ENCODE measurements at regions not wholly inside any gene's neighbourhood (a gene's known extent, or its start where the extent isn't known, plus 50 kb on each side); places are given as distances from the start of the nearest gene placed in this dataset.

DNA sequence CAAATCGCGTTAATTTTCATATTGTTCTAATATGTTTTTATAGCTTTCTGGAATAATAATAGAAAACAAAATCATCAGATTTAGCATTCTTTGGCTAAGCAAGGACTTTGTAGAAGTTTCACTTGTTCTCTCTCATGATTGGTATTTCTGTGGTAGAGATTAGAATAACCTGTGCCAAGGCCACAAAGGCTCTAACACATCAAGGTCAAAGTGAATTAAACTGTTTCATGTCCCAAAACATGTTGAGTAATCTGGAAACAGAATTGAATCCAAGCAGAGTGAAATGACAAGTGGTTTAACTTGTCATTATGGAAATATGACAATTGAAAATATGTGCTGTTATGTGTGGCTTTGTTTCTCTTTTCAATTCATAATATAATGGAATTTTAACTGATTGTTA lies 617.4 kb downstream of the CCDC85A start:
- no peak overlapping the region for H3K4me3 ChIP-seq (ENCODE audit: low read depth, low read length)
- TF ChIP-seq, protein P1, sequence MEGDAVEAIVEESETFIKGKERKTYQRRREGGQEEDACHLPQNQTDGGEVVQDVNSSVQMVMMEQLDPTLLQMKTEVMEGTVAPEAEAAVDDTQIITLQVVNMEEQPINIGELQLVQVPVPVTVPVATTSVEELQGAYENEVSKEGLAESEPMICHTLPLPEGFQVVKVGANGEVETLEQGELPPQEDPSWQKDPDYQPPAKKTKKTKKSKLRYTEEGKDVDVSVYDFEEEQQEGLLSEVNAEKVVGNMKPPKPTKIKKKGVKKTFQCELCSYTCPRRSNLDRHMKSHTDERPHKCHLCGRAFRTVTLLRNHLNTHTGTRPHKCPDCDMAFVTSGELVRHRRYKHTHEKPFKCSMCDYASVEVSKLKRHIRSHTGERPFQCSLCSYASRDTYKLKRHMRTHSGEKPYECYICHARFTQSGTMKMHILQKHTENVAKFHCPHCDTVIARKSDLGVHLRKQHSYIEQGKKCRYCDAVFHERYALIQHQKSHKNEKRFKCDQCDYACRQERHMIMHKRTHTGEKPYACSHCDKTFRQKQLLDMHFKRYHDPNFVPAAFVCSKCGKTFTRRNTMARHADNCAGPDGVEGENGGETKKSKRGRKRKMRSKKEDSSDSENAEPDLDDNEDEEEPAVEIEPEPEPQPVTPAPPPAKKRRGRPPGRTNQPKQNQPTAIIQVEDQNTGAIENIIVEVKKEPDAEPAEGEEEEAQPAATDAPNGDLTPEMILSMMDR (IDR thresholded peaks at IDR 0.05; ENCODE audit: low read depth, low read length) = no peak
- no peak for DNase-seq (ENCODE audit: low read depth, low spot score)
- in situ Hi-C loops (cut with HindIII; ENCODE audit: low sequenced_read_pairs) = no loop called here

DNA sequence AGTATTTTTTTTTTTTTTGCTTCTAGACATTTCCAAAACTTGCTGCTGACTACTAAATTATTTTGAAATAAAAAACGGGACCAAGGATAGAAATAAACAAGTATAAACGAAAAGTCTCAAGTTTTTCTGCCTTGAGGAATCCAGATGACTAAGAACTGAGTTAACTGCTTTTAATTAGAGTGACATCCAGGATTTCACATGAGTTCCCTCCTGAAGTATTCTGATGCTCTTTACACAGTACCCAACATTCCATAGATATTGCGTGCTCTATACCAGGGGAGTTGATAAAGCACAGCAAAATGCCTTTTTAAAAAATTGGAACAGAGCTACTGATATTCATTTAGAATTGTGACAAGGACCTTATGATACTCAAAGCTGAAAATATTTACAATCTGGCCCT lies 618.0 kb downstream of the CCDC85A start:
- TF ChIP-seq, protein P1 (IDR thresholded peaks at IDR 0.05; ENCODE audit: low read depth, low read length) = no peak
- in situ Hi-C loops (cut with HindIII; ENCODE audit: low sequenced_read_pairs) = no loop called here
- no peak overlapping the region for H3K4me3 ChIP-seq (ENCODE audit: low read depth, low read length)
- no peak for DNase-seq (ENCODE audit: low read depth, low spot score)

- in situ Hi-C loops (cut with HindIII; ENCODE audit: low sequenced_read_pairs) = no loop called here
- TF ChIP-seq, protein P1 (IDR thresholded peaks at IDR 0.05; ENCODE audit: low read depth, low read length) = no peak
- DNase-seq (ENCODE audit: low read depth, low spot score) = no peak
Observed at GRCh38 chr2:56803596-56803995, 619.8 kb downstream of the CCDC85A start.

GRCh38 chr2:56806924-56807323 lies 623.1 kb downstream of the CCDC85A start:
- H3K4me3 ChIP-seq (ENCODE audit: low read depth, low read length) = no peak overlapping the region
- in situ Hi-C loops (cut with HindIII; ENCODE audit: low sequenced_read_pairs) = no loop called here
- no peak for DNase-seq (ENCODE audit: low read depth, low spot score)
- TF ChIP-seq, protein P1 (IDR thresholded peaks at IDR 0.05; ENCODE audit: low read depth, low read length) = no peak

More at GRCh38 chr2:56803596-56803995, 619.8 kb downstream of the CCDC85A start:
- no peak overlapping the region for H3K4me3 ChIP-seq (ENCODE audit: low read depth, low read length)

- H3K4me3 ChIP-seq (ENCODE audit: low read depth, low read length) = no peak overlapping the region
- in situ Hi-C loops (cut with HindIII; ENCODE audit: low sequenced_read_pairs) = no loop called here
- TF ChIP-seq, protein P1 (IDR thresholded peaks at IDR 0.05; ENCODE audit: low read depth, low read length) = no peak
- no peak for DNase-seq (ENCODE audit: low read depth, low spot score)
Observed at GRCh38 chr2:56807861-56808260, 624.1 kb downstream of the CCDC85A start.

DNA sequence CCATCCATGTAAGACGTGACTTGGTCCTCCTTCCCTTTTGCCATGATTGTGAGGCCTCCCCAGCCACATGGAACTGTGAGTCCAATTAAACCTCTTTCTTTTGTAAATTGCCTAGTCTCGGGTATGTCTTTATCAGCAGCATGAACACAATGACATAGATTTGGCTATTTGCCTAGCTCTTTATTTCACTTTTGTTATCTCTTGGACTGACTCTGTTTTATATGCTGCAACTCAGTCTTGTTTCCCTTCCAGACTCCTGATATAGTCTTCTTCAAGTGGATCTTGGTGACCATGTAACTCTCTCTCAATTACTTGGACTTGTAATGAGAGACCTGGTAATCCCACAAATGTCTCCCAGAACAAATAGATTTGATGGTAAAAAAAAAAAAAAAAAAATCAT lies 627.6 kb downstream of the CCDC85A start:
- no peak overlapping the region for H3K4me3 ChIP-seq (ENCODE audit: low read depth, low read length)
- in situ Hi-C loops (cut with HindIII; ENCODE audit: low sequenced_read_pairs) = no loop called here

More for the DNA sequence above, 627.6 kb downstream of the CCDC85A start:
- DNase-seq (ENCODE audit: low read depth, low spot score) = no peak
- TF ChIP-seq, protein P1 (IDR thresholded peaks at IDR 0.05; ENCODE audit: low read depth, low read length) = no peak

Data from astrocyte of the spinal cord (primary cell).